HFFc6 (cell line): ENCODE measurements at regions not wholly inside any gene's neighbourhood (a gene's known extent, or its start where the extent isn't known, plus 50 kb on each side); places are given as distances from the start of the nearest gene placed in this dataset.

Experiments
- DNase-seq: peaks from one replicate; pipeline ENCODE4 v3.0.0-alpha.2; 2018
- H3K27ac Mint-ChIP-seq: 2 replicates; pipeline ENCODE4 v1.8.0; 2020; ENCODE audit warnings: mild to moderate bottlenecking, mixed read lengths
- H3K27me3 Mint-ChIP-seq: 2 replicates; pipeline ENCODE4 v1.8.0; 2021; ENCODE audit warnings: mild to moderate bottlenecking, moderate library complexity, mixed read lengths; ENCODE audit not compliant: insufficient read depth
- H3K36me3 Mint-ChIP-seq: 2 replicates; pipeline ENCODE4 v1.8.0; 2021; ENCODE audit warnings: low read depth, mixed read lengths
- H3K4me1 Mint-ChIP-seq: 2 replicates; pipeline ENCODE4 v1.8.0; 2020; ENCODE audit warnings: low read depth, mixed read lengths
- H3K4me3 Mint-ChIP-seq: 2 replicates; pipeline ENCODE4 v1.8.0; 2020; ENCODE audit warnings: mild to moderate bottlenecking, moderate library complexity, mixed read lengths
- H3K9me3 Mint-ChIP-seq: 2 replicates; pipeline ENCODE4 v1.8.0; 2020; ENCODE audit warnings: mild to moderate bottlenecking, mixed read lengths
- TF ChIP-seq, protein P1 (sequence below): fragments of 200-600 bp; sonication (generic); IDR thresholded peaks from 2 replicates; pipeline ENCODE4 v1.5.0; 2021; ENCODE audit warnings: antibody characterized with exemption, mild to moderate bottlenecking

- H3K27ac Mint-ChIP-seq: no peak overlapping the region
These were observed 432.7 kb upstream of the VSTM2A start for GRCh38 chr7:54109501-54109900.

GRCh38 chr7:54111814-54112511, 430.2 kb upstream of the VSTM2A start:
- no peaks in the 10 kb centered on the region; the same call in 1 of the 2 replicates for H3K27me3 Mint-ChIP-seq
- no peak overlapping the region for H3K27ac Mint-ChIP-seq
- TF ChIP-seq, protein P1, sequence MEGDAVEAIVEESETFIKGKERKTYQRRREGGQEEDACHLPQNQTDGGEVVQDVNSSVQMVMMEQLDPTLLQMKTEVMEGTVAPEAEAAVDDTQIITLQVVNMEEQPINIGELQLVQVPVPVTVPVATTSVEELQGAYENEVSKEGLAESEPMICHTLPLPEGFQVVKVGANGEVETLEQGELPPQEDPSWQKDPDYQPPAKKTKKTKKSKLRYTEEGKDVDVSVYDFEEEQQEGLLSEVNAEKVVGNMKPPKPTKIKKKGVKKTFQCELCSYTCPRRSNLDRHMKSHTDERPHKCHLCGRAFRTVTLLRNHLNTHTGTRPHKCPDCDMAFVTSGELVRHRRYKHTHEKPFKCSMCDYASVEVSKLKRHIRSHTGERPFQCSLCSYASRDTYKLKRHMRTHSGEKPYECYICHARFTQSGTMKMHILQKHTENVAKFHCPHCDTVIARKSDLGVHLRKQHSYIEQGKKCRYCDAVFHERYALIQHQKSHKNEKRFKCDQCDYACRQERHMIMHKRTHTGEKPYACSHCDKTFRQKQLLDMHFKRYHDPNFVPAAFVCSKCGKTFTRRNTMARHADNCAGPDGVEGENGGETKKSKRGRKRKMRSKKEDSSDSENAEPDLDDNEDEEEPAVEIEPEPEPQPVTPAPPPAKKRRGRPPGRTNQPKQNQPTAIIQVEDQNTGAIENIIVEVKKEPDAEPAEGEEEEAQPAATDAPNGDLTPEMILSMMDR: no peak
- no peaks in the 10 kb centered on the region for H3K4me1 Mint-ChIP-seq
- H3K4me3 Mint-ChIP-seq: no peak overlapping the region
- no peak for DNase-seq
- no peaks in the 10 kb centered on the region; the same call in 1 of the 2 replicates for H3K36me3 Mint-ChIP-seq
- H3K9me3 Mint-ChIP-seq: peaks cover 57% of the 10 kb centered on the region

More at GRCh38 chr7:54109501-54109900, 432.7 kb upstream of the VSTM2A start:
- Mint-ChIP-seq H3K9me3 (peaks cover 39% of the 10 kb centered on the region), H3K4me1 (no peaks in the 10 kb centered on the region), H3K36me3 (no peaks in the 10 kb centered on the region; the same call in 1 of the 2 replicates), H3K27me3 (no peaks in the 10 kb centered on the region; the same call in 1 of the 2 replicates), H3K4me3 (no peak overlapping the region)
- DNase-seq: no peak
- TF ChIP-seq, protein P1: no peak

DNA sequence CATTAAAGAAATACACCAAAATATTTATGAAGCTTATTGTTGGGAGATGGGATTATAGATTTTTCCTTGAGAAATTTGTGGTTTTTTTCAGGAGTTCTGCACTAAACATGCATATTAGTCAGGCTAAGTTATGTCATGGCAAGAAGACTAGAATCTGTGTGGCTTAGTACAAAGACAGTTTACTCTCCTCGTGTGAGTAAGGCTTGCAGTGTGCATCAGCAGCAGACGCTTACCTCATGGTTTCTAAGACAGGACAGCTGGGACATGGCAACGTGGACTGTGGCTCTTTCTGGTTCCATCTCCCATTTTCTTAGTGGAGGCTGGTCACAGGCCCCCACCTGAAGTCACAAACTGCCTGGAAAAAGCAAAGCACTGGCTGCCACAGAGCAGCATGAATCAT, 429.6 kb upstream of the VSTM2A start:
- no peak for DNase-seq

DNA sequence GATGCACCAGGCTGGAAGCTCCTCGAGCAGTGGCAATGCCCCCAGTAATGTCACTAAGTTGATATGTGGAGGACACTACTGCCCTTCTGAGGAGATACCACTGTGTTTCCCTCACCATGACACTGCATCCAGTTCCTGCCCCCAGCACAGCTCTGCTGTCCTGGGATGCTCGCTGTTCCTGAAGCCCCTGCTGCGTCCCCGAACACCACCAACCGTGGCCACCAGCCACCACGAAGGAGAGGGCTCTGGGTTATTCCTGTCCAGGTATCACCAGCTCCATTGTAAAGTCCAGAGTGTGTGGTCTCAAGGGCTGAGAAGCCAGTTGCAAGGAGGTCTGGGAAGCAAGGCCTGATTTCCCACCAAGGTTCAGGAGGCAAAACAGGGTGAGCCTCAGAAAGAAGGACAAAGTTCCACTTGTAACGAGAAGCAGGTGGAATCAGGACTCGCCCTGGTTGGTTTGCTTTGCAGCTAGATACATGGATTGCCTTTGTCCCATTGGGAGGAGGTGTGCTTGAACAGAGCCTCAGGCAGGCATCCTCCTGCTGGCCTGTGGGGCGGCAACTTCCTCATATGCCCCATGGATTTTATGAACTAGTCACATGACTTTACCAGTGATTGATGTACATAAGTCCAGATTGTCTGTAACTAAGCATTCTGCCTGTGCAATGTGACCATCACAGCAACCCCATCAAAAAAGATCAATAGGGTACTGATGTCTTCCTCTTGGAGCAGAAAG, 427.0 kb upstream of the VSTM2A start:
- Mint-ChIP-seq H3K9me3 (peaks cover 58% of the 10 kb centered on the region), H3K36me3 (no peaks in the 10 kb centered on the region; the same call in 1 of the 2 replicates), H3K4me3 (no peak overlapping the region), H3K27me3 (no peaks in the 10 kb centered on the region; the same call in 1 of the 2 replicates), H3K27ac (no peak overlapping the region), H3K4me1 (no peaks in the 10 kb centered on the region)
- no peak for DNase-seq
- TF ChIP-seq, protein P1: no peak

More for the DNA sequence above, 429.6 kb upstream of the VSTM2A start:
- Mint-ChIP-seq H3K27ac (no peak overlapping the region), H3K36me3 (no peaks in the 10 kb centered on the region; the same call in 1 of the 2 replicates), H3K9me3 (peaks cover 62% of the 10 kb centered on the region), H3K4me3 (no peak overlapping the region), H3K27me3 (no peaks in the 10 kb centered on the region; the same call in 1 of the 2 replicates), H3K4me1 (no peaks in the 10 kb centered on the region)
- TF ChIP-seq, protein P1: no peak

- DNase-seq: no peak
- H3K27ac Mint-ChIP-seq: no peak overlapping the region
- H3K4me3 Mint-ChIP-seq: no peak overlapping the region
- no peaks in the 10 kb centered on the region; the same call in 1 of the 2 replicates for H3K36me3 Mint-ChIP-seq
- no peaks in the 10 kb centered on the region for H3K4me1 Mint-ChIP-seq
- no peaks in the 10 kb centered on the region; the same call in 1 of the 2 replicates for H3K27me3 Mint-ChIP-seq
- H3K9me3 Mint-ChIP-seq: peaks cover 47% of the 10 kb centered on the region
- TF ChIP-seq, protein P1: no peak
These were observed 425.2 kb upstream of the VSTM2A start for GRCh38 chr7:54116956-54117355.
